ENCODE measurements at regions not wholly inside any gene's neighbourhood (a gene's known extent, or its start where the extent isn't known, plus 50 kb on each side); places are given as distances from the start of the nearest gene placed in this dataset.
"Not testable (repeated sequence)": the region's sequence is repeated elsewhere in the genome, so short reads cannot be mapped to it uniquely, and the experiment has no call there.

DNA sequence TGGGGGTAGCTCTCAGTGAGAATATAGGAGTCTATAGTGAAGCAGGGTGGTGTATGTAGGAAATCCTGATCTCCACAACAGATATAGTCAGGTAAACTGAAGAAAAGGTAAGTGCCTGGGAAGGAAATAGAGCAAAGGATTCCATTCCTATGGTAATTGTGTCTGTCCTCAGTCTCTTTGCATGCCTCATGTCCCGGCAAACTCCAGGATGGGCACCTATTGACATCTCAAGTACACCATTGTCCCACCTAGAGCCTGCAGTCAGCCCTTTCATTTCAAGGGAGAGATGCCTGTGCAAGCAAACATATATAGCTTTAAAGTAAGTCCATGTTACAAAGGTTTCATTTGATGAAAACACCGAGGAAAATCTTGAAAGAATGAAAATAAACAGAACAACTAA, 257.7 kb upstream of the AZI2 start:
- Histone ChIP-seq H3K27me3 (ENCODE audit: control insufficient read depth in 1 of 2, insufficient read depth in 2 of 2, low read length in 2 of 2) (no peaks in the 10 kb centered on the region), H3K36me3 (ENCODE audit: control insufficient read depth in 2 of 2, insufficient read depth in 2 of 2, low read length in 2 of 2) (no peaks in the 10 kb centered on the region)

DNA sequence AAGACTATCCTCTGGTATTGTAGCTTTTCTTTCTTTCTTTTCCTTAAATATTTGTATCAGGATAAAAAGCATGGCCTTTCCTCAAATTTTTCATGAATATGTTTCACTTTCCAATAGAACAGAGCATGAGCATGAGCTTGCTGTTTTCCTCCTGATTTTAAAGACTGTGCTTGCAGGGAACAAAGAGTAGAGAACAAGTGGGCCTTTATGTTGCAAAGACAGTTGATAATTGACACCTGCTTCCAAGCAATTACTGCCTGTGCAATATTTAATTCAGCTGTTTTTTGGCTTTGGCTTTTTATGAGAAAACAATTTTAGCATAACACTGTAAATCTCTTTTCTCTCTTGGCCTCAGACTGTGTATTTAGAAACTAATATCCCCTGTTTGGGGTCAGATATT, 263.6 kb upstream of the AZI2 start:
- no peak overlapping the region for H3K27ac ChIP-seq (ENCODE audit: low read length)
- no peaks in the 10 kb centered on the region for H3K4me1 ChIP-seq (ENCODE audit: control insufficient read depth, insufficient read depth, low read length)
- H3K9ac ChIP-seq (ENCODE audit: low read length in 2 of 2), result no peak overlapping the region
- H3K9me3 ChIP-seq (ENCODE audit: control insufficient read depth in 2 of 2, low read length in 2 of 2), result no peaks in the 10 kb centered on the region
- H3K27me3 ChIP-seq (ENCODE audit: control insufficient read depth in 1 of 2, insufficient read depth in 2 of 2, low read length in 2 of 2), result no peaks in the 10 kb centered on the region
- H3K36me3 ChIP-seq (ENCODE audit: control insufficient read depth in 2 of 2, insufficient read depth in 2 of 2, low read length in 2 of 2), result no peaks in the 10 kb centered on the region
- no peak overlapping the region for H3K4me3 ChIP-seq (ENCODE audit: low read length in 2 of 2)

More for the DNA sequence above, 257.7 kb upstream of the AZI2 start:
- Histone ChIP-seq H3K4me3 (ENCODE audit: low read length in 2 of 2) (no peak overlapping the region), H3K9ac (ENCODE audit: low read length in 2 of 2) (no peak overlapping the region), H3K27ac (ENCODE audit: low read length) (no peak overlapping the region), H3K9me3 (ENCODE audit: control insufficient read depth in 2 of 2, low read length in 2 of 2) (no peaks in the 10 kb centered on the region), H3K4me1 (ENCODE audit: control insufficient read depth, insufficient read depth, low read length) (no peaks in the 10 kb centered on the region)

DNA sequence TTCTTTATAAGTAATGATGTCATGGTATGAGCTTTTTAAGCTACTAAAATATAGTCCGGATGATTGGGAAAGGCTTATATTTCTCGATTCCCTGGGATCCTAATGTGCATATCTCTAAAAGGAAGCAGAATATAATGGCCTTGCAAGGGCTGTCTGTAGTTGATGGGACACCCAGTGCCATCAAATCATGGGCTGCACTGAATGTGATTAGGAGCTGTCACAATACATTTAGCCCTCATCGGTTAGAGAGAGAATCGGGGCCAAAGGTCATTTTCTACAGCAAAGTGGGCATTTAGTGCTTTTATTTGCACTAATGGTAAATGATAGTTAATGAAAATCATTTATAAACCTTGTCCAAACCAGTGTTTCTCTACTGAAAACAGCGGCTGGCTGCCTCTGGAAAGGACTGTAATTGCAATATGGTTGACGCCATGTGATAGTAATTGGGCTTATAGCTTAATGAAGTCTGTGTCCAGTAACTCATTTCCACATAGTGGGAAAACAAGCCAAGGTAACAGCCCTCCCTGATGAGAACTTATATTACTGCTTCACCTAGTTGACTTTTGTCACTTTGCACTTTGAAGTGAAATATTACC, 265.0 kb upstream of the AZI2 start:
- no peaks in the 10 kb centered on the region for H3K36me3 ChIP-seq (ENCODE audit: control insufficient read depth in 2 of 2, insufficient read depth in 2 of 2, low read length in 2 of 2)
- no peak overlapping the region for H3K27ac ChIP-seq (ENCODE audit: low read length)
- H3K4me3 ChIP-seq (ENCODE audit: low read length in 2 of 2), result no peak overlapping the region
- no peaks in the 10 kb centered on the region for H3K4me1 ChIP-seq (ENCODE audit: control insufficient read depth, insufficient read depth, low read length)
- no peaks in the 10 kb centered on the region for H3K27me3 ChIP-seq (ENCODE audit: control insufficient read depth in 1 of 2, insufficient read depth in 2 of 2, low read length in 2 of 2)
- no peaks in the 10 kb centered on the region for H3K9me3 ChIP-seq (ENCODE audit: control insufficient read depth in 2 of 2, low read length in 2 of 2)
- no peak overlapping the region for H3K9ac ChIP-seq (ENCODE audit: low read length in 2 of 2)

DNA sequence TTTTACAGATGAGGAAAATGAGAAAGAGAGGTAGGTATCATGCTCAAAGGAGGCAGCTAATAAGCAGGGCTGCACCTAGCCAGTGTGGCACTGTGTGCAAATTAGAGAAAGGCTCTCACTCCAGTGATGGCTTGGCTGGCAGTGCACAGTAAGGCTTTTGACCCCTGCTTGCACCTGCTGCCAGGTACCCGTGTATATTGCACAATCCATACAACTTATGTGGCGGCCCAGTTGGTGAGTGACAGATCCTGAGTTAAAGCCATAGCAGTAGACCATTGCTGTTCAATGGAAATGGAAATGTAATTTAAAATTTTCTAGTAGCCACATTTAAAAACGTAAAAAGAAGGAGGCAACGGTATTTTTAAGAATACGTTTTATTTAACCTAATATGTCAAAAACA, 266.4 kb upstream of the AZI2 start:
- Histone ChIP-seq H3K4me1 (ENCODE audit: control insufficient read depth, insufficient read depth, low read length) (no peaks in the 10 kb centered on the region), H3K4me3 (ENCODE audit: low read length in 2 of 2) (no peak overlapping the region), H3K9me3 (ENCODE audit: control insufficient read depth in 2 of 2, low read length in 2 of 2) (no peaks in the 10 kb centered on the region), H3K27me3 (ENCODE audit: control insufficient read depth in 1 of 2, insufficient read depth in 2 of 2, low read length in 2 of 2) (no peaks in the 10 kb centered on the region), H3K27ac (ENCODE audit: low read length) (no peak overlapping the region), H3K36me3 (ENCODE audit: control insufficient read depth in 2 of 2, insufficient read depth in 2 of 2, low read length in 2 of 2) (no peaks in the 10 kb centered on the region), H3K9ac (ENCODE audit: low read length in 2 of 2) (no peak overlapping the region)

DNA sequence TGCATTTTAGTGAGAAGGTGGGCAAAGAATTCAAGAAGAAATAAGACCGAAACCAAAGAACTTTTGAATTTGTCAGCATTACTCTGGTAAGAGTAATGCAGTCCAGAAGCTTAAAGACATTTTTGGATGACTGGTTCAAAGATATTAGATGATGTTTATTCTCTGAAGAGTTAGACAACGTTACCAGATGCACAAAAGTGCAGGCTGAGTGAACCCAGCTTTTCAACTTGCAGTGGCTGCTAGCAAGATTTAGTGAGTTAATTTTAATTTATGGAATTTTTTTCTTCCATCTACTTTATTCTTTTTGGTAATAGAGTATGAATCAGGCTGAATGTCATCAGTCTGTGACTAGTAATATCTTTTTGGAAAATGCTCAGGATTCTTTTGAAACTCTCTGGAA, 267.3 kb upstream of the AZI2 start:
- H3K9ac ChIP-seq (ENCODE audit: low read length in 2 of 2), result no peak overlapping the region
- H3K4me3 ChIP-seq (ENCODE audit: low read length in 2 of 2), result no peak overlapping the region
- no peaks in the 10 kb centered on the region for H3K4me1 ChIP-seq (ENCODE audit: control insufficient read depth, insufficient read depth, low read length)
- no peaks in the 10 kb centered on the region for H3K9me3 ChIP-seq (ENCODE audit: control insufficient read depth in 2 of 2, low read length in 2 of 2)
- no peak overlapping the region for H3K27ac ChIP-seq (ENCODE audit: low read length)
- H3K36me3 ChIP-seq (ENCODE audit: control insufficient read depth in 2 of 2, insufficient read depth in 2 of 2, low read length in 2 of 2), result no peaks in the 10 kb centered on the region
- no peaks in the 10 kb centered on the region for H3K27me3 ChIP-seq (ENCODE audit: control insufficient read depth in 1 of 2, insufficient read depth in 2 of 2, low read length in 2 of 2)

DNA sequence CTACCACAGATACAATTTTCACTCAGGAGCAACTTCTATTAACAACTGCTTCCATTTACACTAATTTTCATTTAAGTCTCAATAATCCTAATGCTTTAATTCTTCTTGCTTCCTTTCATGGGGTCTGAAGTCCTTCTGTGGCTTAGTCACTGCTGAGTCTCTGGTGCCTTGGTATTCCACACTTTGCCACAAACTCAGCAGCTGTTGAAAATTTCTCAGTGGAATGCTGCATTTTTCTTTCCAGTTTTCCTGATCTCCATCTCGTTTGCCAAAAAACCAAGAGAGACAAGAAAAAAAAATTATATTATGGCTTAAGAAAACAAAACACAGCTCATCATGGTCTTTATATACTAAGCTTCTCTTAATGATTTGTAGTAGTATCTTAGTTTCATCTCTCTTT, 269.2 kb upstream of the AZI2 start:
- H3K9ac ChIP-seq (ENCODE audit: low read length in 2 of 2), result no peak overlapping the region
- H3K4me1 ChIP-seq (ENCODE audit: control insufficient read depth, insufficient read depth, low read length), result no peaks in the 10 kb centered on the region
- H3K9me3 ChIP-seq (ENCODE audit: control insufficient read depth in 2 of 2, low read length in 2 of 2), result no peaks in the 10 kb centered on the region
- no peak overlapping the region for H3K4me3 ChIP-seq (ENCODE audit: low read length in 2 of 2)
- no peaks in the 10 kb centered on the region for H3K27me3 ChIP-seq (ENCODE audit: control insufficient read depth in 1 of 2, insufficient read depth in 2 of 2, low read length in 2 of 2)
- no peaks in the 10 kb centered on the region for H3K36me3 ChIP-seq (ENCODE audit: control insufficient read depth in 2 of 2, insufficient read depth in 2 of 2, low read length in 2 of 2)
- H3K27ac ChIP-seq (ENCODE audit: low read length), result no peak overlapping the region

DNA sequence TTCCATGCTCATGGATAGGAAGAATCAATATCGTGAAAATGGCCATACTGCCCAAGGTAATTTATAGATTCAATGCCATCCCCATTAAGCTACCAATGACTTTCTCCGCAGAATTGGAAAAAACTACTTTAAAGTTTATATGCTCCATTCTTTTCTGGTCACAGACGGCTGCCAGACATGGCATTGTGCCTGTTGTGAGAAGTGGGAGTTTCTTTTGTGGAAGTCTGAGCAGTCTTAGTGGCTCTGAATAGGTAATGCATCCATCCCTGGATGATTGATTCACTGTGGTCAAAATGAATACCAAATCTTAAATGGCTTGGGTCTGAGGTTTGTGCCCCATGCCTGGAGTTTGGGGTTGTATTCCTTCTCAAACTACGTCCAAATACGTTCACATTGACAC, 274.5 kb upstream of the AZI2 start:
- no peak overlapping the region for H3K27ac ChIP-seq (ENCODE audit: low read length)
- H3K9me3 ChIP-seq (ENCODE audit: control insufficient read depth in 2 of 2, low read length in 2 of 2), result no peaks in the 10 kb centered on the region

DNA sequence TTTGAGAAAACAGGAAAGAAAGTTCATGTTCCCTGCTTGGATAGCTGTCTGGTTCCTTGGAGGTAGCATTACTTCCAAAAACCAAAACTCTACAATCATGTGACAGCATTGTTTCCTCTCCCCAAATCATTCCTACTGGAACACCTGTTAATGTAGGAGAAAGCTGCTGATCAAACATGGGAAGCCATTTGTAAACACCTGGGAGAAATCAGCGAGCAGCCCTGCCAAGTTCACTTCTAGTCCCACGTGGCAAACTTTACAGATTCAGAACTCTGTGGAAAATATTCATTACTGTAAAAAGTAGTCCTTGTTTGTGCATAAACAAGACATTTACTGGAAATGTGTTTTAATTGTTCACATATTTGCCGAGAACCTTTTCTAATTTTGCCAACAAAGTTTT, 275.5 kb upstream of the AZI2 start:
- no peak overlapping the region for H3K4me3 ChIP-seq (ENCODE audit: low read length in 2 of 2)
- H3K27me3 ChIP-seq (ENCODE audit: control insufficient read depth in 1 of 2, insufficient read depth in 2 of 2, low read length in 2 of 2), result no peaks in the 10 kb centered on the region
- H3K36me3 ChIP-seq (ENCODE audit: control insufficient read depth in 2 of 2, insufficient read depth in 2 of 2, low read length in 2 of 2), result no peaks in the 10 kb centered on the region
- H3K27ac ChIP-seq (ENCODE audit: low read length), result no peak overlapping the region
- no peaks in the 10 kb centered on the region for H3K4me1 ChIP-seq (ENCODE audit: control insufficient read depth, insufficient read depth, low read length)
- no peak overlapping the region for H3K9ac ChIP-seq (ENCODE audit: low read length in 2 of 2)
- no peaks in the 10 kb centered on the region for H3K9me3 ChIP-seq (ENCODE audit: control insufficient read depth in 2 of 2, low read length in 2 of 2)

More for the DNA sequence above, 274.5 kb upstream of the AZI2 start:
- Histone ChIP-seq H3K27me3 (ENCODE audit: control insufficient read depth in 1 of 2, insufficient read depth in 2 of 2, low read length in 2 of 2) (no peaks in the 10 kb centered on the region), H3K36me3 (ENCODE audit: control insufficient read depth in 2 of 2, insufficient read depth in 2 of 2, low read length in 2 of 2) (no peaks in the 10 kb centered on the region), H3K9ac (ENCODE audit: low read length in 2 of 2) (no peak overlapping the region), H3K4me1 (ENCODE audit: control insufficient read depth, insufficient read depth, low read length) (no peaks in the 10 kb centered on the region), H3K4me3 (ENCODE audit: low read length in 2 of 2) (no peak overlapping the region)

DNA sequence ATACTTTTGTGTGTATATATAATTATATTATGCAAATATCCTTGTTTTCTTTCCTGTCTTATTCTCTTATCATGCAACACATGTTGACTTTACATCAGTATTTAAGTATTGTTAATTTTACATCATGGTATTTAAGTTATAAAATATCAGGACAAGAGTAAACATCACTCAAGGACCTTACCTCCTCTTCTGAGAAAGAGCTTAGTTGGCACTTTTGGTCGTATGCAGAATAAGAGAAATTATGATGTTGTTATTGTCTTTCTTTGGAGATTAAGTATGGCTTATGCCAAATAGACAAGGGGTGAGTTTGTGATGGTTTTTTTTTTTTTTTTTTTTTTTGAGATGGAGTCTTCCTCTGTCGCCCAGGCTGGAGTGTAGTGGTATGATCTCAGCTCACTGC, 279.2 kb upstream of the AZI2 start:
- H3K4me3 ChIP-seq (ENCODE audit: low read length in 2 of 2); H3K27ac ChIP-seq (ENCODE audit: low read length); H3K9ac ChIP-seq (ENCODE audit: low read length in 2 of 2); H3K36me3 ChIP-seq (ENCODE audit: control insufficient read depth in 2 of 2, insufficient read depth in 2 of 2, low read length in 2 of 2); H3K9me3 ChIP-seq (ENCODE audit: control insufficient read depth in 2 of 2, low read length in 2 of 2); H3K4me1 ChIP-seq (ENCODE audit: control insufficient read depth, insufficient read depth, low read length); H3K27me3 ChIP-seq (ENCODE audit: control insufficient read depth in 1 of 2, insufficient read depth in 2 of 2, low read length in 2 of 2): not testable (repeated sequence)

DNA sequence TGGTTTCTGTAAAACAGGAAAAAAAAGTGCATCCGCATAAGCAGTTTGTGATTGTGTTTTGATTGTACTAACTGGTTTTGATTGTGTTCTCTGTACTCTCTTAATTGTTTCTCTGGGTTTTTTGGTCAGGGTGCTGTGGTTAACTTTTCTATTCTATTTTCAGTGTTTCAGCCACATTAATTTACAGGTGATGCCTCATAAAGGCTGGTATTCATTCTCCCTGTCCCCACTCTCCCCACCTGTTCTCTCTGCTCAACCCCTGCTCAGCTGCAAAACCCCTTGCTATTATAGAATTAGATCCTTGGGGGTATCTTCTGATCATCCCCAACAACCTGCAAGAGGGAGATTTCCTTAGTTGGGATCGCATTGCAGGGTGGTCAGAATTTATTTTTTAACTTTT, 285.4 kb upstream of the AZI2 start:
- H3K9me3 ChIP-seq (ENCODE audit: control insufficient read depth in 2 of 2, low read length in 2 of 2), result no peaks in the 10 kb centered on the region
- no peak overlapping the region for H3K4me3 ChIP-seq (ENCODE audit: low read length in 2 of 2)
- no peaks in the 10 kb centered on the region for H3K36me3 ChIP-seq (ENCODE audit: control insufficient read depth in 2 of 2, insufficient read depth in 2 of 2, low read length in 2 of 2)
- H3K4me1 ChIP-seq (ENCODE audit: control insufficient read depth, insufficient read depth, low read length), result no peaks in the 10 kb centered on the region
- no peak overlapping the region for H3K9ac ChIP-seq (ENCODE audit: low read length in 2 of 2)
- H3K27ac ChIP-seq (ENCODE audit: low read length), result no peak overlapping the region
- no peaks in the 10 kb centered on the region for H3K27me3 ChIP-seq (ENCODE audit: control insufficient read depth in 1 of 2, insufficient read depth in 2 of 2, low read length in 2 of 2)

DNA sequence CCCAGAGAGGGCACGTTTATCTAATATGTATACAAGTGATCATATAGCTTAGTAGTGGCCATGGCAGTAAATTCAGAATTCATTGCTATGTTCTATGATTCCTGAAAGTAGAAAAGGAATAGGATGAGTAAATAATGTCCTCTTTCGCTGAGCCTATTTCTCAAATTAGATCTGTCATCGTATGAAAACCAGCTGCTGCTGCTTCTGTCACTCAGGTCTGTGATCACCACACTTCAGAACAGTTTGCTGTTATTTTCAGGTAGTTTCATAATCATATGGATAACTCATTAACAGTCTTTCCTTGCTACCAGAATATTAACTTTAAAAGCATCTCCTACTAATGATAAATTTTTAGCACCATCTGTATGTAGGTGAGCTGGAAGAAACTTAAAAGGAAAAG, 289.1 kb upstream of the AZI2 start:
- no peaks in the 10 kb centered on the region for H3K36me3 ChIP-seq (ENCODE audit: control insufficient read depth in 2 of 2, insufficient read depth in 2 of 2, low read length in 2 of 2)
- H3K4me3 ChIP-seq (ENCODE audit: low read length in 2 of 2), result no peak overlapping the region

More for the DNA sequence above, 289.1 kb upstream of the AZI2 start:
- no peaks in the 10 kb centered on the region for H3K9me3 ChIP-seq (ENCODE audit: control insufficient read depth in 2 of 2, low read length in 2 of 2)
- no peaks in the 10 kb centered on the region for H3K27me3 ChIP-seq (ENCODE audit: control insufficient read depth in 1 of 2, insufficient read depth in 2 of 2, low read length in 2 of 2)
- no peak overlapping the region for H3K9ac ChIP-seq (ENCODE audit: low read length in 2 of 2)
- H3K27ac ChIP-seq (ENCODE audit: low read length), result no peak overlapping the region
- no peaks in the 10 kb centered on the region for H3K4me1 ChIP-seq (ENCODE audit: control insufficient read depth, insufficient read depth, low read length)

Data from stomach smooth muscle (tissue), 2 donors.